Endothelial cell of umbilical vein (primary cell): ENCODE measurements at regions not wholly inside any gene's neighbourhood (a gene's known extent, or its start where the extent isn't known, plus 50 kb on each side); places are given as distances from the start of the nearest gene placed in this dataset.

Source experiments
- BruUV-seq: library from RNA; stranded (reverse); fragments of 400-500 nt; replicated peaks from 2 replicates; lab custom pipeline; 2021; lab: Mats Ljungman, UMichigan
- CTCF ChIA-PET: fragments of 300-600, 350-600 bp; sonication (Branson Sonifier 250); formaldehyde crosslinking; loops from one replicate; lab custom pipeline; 2021; ENCODE audit warnings: antibody characterized with exemption, inconsistent platforms; lab: Charles Lee
- POLR2A ChIA-PET: fragments of 300-600, 350-600 bp; sonication (Branson Sonifier 250); formaldehyde crosslinking; loops from one replicate; lab custom pipeline; 2021; ENCODE audit warnings: antibody characterized with exemption, inconsistent platforms; lab: Charles Lee
- DNase-seq: peaks from one replicate; pipeline ENCODE4 v3.0.0-alpha.2; 2011; ENCODE audit warnings: low read depth, low spot score
- FAIRE-seq: peaks from 2 replicates; lab custom pipeline; 2011; peaks lifted over from hg19 to GRCh38; lab: Jason Lieb, UNC
- H2AFZ ChIP-seq: 2 replicates; pipeline ENCODE4 v1.6.0; 2012; ENCODE audit warnings: low read depth, low read length, control low read depth, inconsistent platforms
- H3K27ac ChIP-seq: 2 replicates; pipeline ENCODE4 v1.5.1; 2011; ENCODE audit warnings: low read depth, mild to moderate bottlenecking, control low read depth, low read length, moderate library complexity; ENCODE audit not compliant: insufficient read depth
- H3K27me3 ChIP-seq, 2 experiments: 2 replicates each; pipeline versions ENCODE4 v1.6.0 to v1.6.1; 2011; ENCODE audit warnings: low read length in 2 of 2, mixed read lengths in 1 of 2; ENCODE audit not compliant: control insufficient read depth in 2 of 2, insufficient read depth in 2 of 2
- H3K36me3 ChIP-seq, 2 experiments: 2 replicates in 1 of 2; 3 replicates in 1 of 2; pipeline ENCODE4 v1.5.1; 2011; ENCODE audit warnings: low read length in 2 of 2, mild to moderate bottlenecking in 1 of 2, moderate library complexity in 1 of 2; ENCODE audit not compliant: control insufficient read depth in 2 of 2, insufficient read depth in 2 of 2; ENCODE audit errors: extremely low read depth in 1 of 2
- H3K4me1 ChIP-seq: 3 replicates; pipeline ENCODE4 v1.5.1; 2011; ENCODE audit warnings: mild to moderate bottlenecking, low read length; ENCODE audit not compliant: control insufficient read depth, insufficient read depth; ENCODE audit errors: extremely low read depth
- H3K4me2 ChIP-seq: 2 replicates; pipeline ENCODE4 v1.6.1; 2011; ENCODE audit warnings: low read length, control low read depth, mixed read lengths; ENCODE audit not compliant: insufficient read depth
- H3K4me3 ChIP-seq, 3 experiments: fragments of 200-600 bp in 1 of 3; sonication (generic), shearing (Covaris generic) in 1 of 3; replicated peaks in 1 of 3; 2 replicates each; pipeline ENCODE4 v1.5.1; 2011 to 2016; ENCODE audit warnings: control low read depth in 3 of 3, low read length in 3 of 3, mild to moderate bottlenecking in 2 of 3, inconsistent platforms in 1 of 3, low read depth in 1 of 3, moderate library complexity in 1 of 3; ENCODE audit not compliant: insufficient read depth in 1 of 3
- H3K79me2 ChIP-seq: 2 replicates; pipeline ENCODE4 v1.6.0; 2012; ENCODE audit warnings: low read length, inconsistent platforms; ENCODE audit not compliant: control insufficient read depth, insufficient read depth
- H3K9ac ChIP-seq: replicated peaks from 2 replicates; pipeline ENCODE3; 2011; ENCODE audit warnings: low read length, control low read depth; ENCODE audit not compliant: insufficient read depth; ENCODE audit errors: extremely low read depth
- H3K9me1 ChIP-seq: replicated peaks from 3 replicates; pipeline ENCODE4 v1.6.0; 2011; ENCODE audit warnings: mild to moderate bottlenecking, low read length; ENCODE audit not compliant: control insufficient read depth, insufficient read depth; ENCODE audit errors: extremely low read depth
- H3K9me3 ChIP-seq: replicated peaks from 2 replicates; pipeline ENCODE4 v1.5.1; 2012; ENCODE audit warnings: low read length, inconsistent platforms; ENCODE audit not compliant: control insufficient read depth, insufficient read depth
- H4K20me1 ChIP-seq: replicated peaks from 2 replicates; pipeline ENCODE3; 2011; ENCODE audit warnings: mild to moderate bottlenecking, low read length; ENCODE audit not compliant: control insufficient read depth, insufficient read depth; ENCODE audit errors: extremely low read depth
- EZH2 ChIP-seq: IDR thresholded peaks from 2 replicates; pipeline ENCODE4 v1.6.1; 2012; ENCODE audit warnings: borderline replicate concordance, low read depth, mild to moderate bottlenecking, moderate library complexity, low read length, inconsistent platforms; ENCODE audit not compliant: severe bottlenecking
- FOS ChIP-seq: IDR thresholded peaks from 2 replicates; pipeline ENCODE4 v1.6.1; 2011; ENCODE audit warnings: mild to moderate bottlenecking, low read length, moderate library complexity, borderline replicate concordance; ENCODE audit not compliant: insufficient read depth
- GATA2 ChIP-seq: IDR thresholded peaks from 2 replicates; pipeline ENCODE4 v1.7.0; 2011; ENCODE audit warnings: low read depth, mild to moderate bottlenecking, moderate library complexity, mixed read lengths, low read length; ENCODE audit not compliant: insufficient read length, insufficient read depth
- JUN ChIP-seq: IDR thresholded peaks from 2 replicates; pipeline ENCODE4 v1.6.1; 2011; ENCODE audit warnings: borderline replicate concordance, low read depth; ENCODE audit not compliant: insufficient read length, insufficient read depth
- MYC ChIP-seq: IDR thresholded peaks from one replicate; pipeline ENCODE4 v1.6.1; 2011; ENCODE audit warnings: mild to moderate bottlenecking, low read depth, low read length
- POLR2AphosphoS5 ChIP-seq: IDR thresholded peaks from 2 replicates; pipeline ENCODE4 v1.6.1; 2012; ENCODE audit warnings: low read depth, mild to moderate bottlenecking, control low read depth, low read length, moderate library complexity; ENCODE audit not compliant: insufficient read depth
- dilution Hi-C: fragments of 300-500 bp; cut with MboI; formaldehyde crosslinking; loops from one replicate; pipeline ENCODE4 v1.15.0; 2019; ENCODE audit warnings: low sequenced_read_pairs; ENCODE audit not compliant: extremely low pct_ligation_motif_present
- intact Hi-C: fragments of 100-400 bp; cut with micrococcal nuclease; formaldehyde crosslinking; loops from one replicate; pipeline ENCODE4 v1.10.0; 2022
- TF ChIP-seq, protein P1 (sequence below): IDR thresholded peaks from 2 replicates; pipeline ENCODE4 v1.6.1; 2011; ENCODE audit not compliant: insufficient read depth, insufficient read length
- TF ChIP-seq, protein P2 (sequence below), 2 donors: IDR thresholded peaks; 1 replicate in 1 of 2; 2 replicates in 1 of 2; pipeline ENCODE4 v1.5.1; 2011; ENCODE audit warnings: low read length in 2 of 2, mild to moderate bottlenecking in 2 of 2, moderate library complexity in 2 of 2, control low read depth in 1 of 2, inconsistent platforms in 1 of 2, low read depth in 1 of 2; ENCODE audit not compliant: insufficient read depth in 1 of 2; ENCODE audit errors: extremely low read depth in 1 of 2

DNA sequence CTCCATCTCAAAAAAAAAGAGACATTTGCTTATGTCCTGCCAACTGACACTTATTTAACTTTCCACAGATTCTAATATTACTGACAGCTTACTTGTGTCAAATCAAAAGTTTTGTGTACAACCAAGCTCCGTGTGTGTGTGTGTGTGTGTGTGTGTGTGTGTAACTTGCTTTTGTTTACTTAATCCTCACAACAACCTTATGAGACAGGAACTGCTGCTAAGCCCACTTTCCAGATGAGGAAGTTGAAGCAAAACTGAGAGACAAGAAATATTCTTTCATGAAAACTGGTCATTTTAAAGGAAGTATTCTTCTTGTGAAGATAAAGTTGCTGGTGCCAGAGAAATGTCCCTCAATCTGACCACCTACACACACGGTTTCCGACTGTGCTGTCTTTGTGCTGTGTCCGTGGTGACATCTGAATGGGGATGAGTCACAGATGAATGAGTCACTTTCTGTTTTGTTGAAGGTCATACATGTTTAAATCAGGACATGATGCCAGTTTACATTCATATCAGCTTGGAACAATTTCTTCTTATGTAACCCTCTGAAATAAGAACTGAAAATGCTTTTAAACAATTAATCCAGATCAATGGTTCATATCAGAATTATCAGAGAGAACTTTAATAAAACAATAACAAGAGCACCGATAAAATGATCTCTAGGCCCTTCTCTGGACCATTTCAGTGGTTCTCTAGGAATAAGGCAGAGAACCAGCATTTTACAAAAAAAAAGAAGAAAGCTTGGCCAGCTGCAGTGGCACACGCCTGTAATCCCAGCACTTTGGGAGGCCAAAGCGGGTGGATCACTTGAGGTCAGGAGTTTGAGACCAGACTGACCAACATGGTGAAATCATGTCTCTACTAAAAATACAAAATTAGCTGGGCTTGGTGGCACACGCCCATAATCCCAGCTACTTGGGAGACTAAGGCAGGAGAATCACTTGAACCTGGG lies 95.5 kb downstream of the THNSL2 start:
- Histone ChIP-seq H3K27me3 (no peaks in the 10 kb centered on the region), H2AFZ (no peak overlapping the region), H3K36me3 (no peaks in the 10 kb centered on the region), H3K9me3 (no peaks in the 10 kb centered on the region), H3K4me3 (no peak overlapping the region), H3K4me2 (no peak overlapping the region), H3K27ac (no peak overlapping the region), H3K9me1 (no peaks in the 10 kb centered on the region), H4K20me1 (no peaks in the 10 kb centered on the region), H3K9ac (no peak overlapping the region), H3K4me1 (no peaks in the 10 kb centered on the region), H3K79me2 (no peaks in the 10 kb centered on the region)
- ChIA-PET POLR2A (no interaction called here), CTCF (no interaction called here)
- TF ChIP-seq, protein P1, sequence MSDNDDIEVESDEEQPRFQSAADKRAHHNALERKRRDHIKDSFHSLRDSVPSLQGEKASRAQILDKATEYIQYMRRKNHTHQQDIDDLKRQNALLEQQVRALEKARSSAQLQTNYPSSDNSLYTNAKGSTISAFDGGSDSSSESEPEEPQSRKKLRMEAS: no peak
- no peak for TF ChIP-seq GATA2
- no peak for TF ChIP-seq POLR2AphosphoS5
- TF ChIP-seq, protein P2, sequence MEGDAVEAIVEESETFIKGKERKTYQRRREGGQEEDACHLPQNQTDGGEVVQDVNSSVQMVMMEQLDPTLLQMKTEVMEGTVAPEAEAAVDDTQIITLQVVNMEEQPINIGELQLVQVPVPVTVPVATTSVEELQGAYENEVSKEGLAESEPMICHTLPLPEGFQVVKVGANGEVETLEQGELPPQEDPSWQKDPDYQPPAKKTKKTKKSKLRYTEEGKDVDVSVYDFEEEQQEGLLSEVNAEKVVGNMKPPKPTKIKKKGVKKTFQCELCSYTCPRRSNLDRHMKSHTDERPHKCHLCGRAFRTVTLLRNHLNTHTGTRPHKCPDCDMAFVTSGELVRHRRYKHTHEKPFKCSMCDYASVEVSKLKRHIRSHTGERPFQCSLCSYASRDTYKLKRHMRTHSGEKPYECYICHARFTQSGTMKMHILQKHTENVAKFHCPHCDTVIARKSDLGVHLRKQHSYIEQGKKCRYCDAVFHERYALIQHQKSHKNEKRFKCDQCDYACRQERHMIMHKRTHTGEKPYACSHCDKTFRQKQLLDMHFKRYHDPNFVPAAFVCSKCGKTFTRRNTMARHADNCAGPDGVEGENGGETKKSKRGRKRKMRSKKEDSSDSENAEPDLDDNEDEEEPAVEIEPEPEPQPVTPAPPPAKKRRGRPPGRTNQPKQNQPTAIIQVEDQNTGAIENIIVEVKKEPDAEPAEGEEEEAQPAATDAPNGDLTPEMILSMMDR (IDR thresholded peaks at IDR 0.05; ENCODE audit: extremely low read depth in 1 of 2, insufficient read depth in 1 of 2, low read depth in 1 of 2, low read length in 2 of 2): no peak
- TF ChIP-seq JUN: no peak
- no peak for TF ChIP-seq FOS
- TF ChIP-seq EZH2: no peak
- TF ChIP-seq MYC: no peak
- dilution Hi-C loops (no loop called here), intact Hi-C loops (no loop called here)
- BruUV-seq: no TSS peak
- DNase-seq (no peak), FAIRE-seq (no peak)
